RWPE2 (cell line): ENCODE measurements at regions not wholly inside any gene's neighbourhood (a gene's known extent, or its start where the extent isn't known, plus 50 kb on each side); places are given as distances from the start of the nearest gene placed in this dataset.
A peak's percentile ranks its signal among the peaks of the same experiment; 100 is the strongest.

Experiments used
- ATAC-seq: fragments of 200-7000 bp; cut with Tn5 transposase; 3 replicates; pipeline ENCODE4 v1.9.1; 2021; ENCODE audit warnings: low read depth
- DNase-seq: peaks from one replicate; pipeline ENCODE4 v3.0.0-alpha.2; 2020; ENCODE audit warnings: low spot score
- H3K27ac ChIP-seq: fragments of 450-650 bp; 2 replicates; pipeline ENCODE4 v1.5.1; 2017; ENCODE audit warnings: mild to moderate bottlenecking; ENCODE audit not compliant: poor library complexity, severe bottlenecking
- H3K27me3 ChIP-seq: fragments of 250-450 bp; sonication (Bioruptor Pico); 2 replicates; pipeline ENCODE4 v1.5.1; 2021; ENCODE audit warnings: mild to moderate bottlenecking, moderate library complexity; ENCODE audit not compliant: insufficient read depth, poor library complexity, severe bottlenecking
- H3K36me3 ChIP-seq: fragments of 250-450 bp; sonication (Bioruptor Pico); 2 replicates; pipeline ENCODE4 v1.5.1; 2020; ENCODE audit warnings: low read depth, mild to moderate bottlenecking, moderate library complexity
- H3K4me1 ChIP-seq: fragments of 250-450 bp; sonication (Bioruptor Pico); 2 replicates; pipeline ENCODE4 v1.5.1; 2021; ENCODE audit warnings: mild to moderate bottlenecking, moderate library complexity; ENCODE audit not compliant: insufficient read depth, poor library complexity, severe bottlenecking
- H3K4me3 ChIP-seq: fragments of 250-450 bp; sonication (Bioruptor Pico); 2 replicates; pipeline ENCODE4 v1.5.1; 2021; ENCODE audit warnings: mild to moderate bottlenecking, moderate library complexity; ENCODE audit not compliant: severe bottlenecking
- H3K9me3 ChIP-seq: fragments of 250-450 bp; sonication (Bioruptor Pico); 2 replicates; pipeline ENCODE4 v1.5.1; 2021; ENCODE audit warnings: mild to moderate bottlenecking, moderate library complexity; ENCODE audit not compliant: severe bottlenecking
- TF ChIP-seq, protein P1 (sequence below): fragments of 450-650 bp; IDR thresholded peaks from one replicate; pipeline ENCODE4 v1.5.1; 2017; ENCODE audit warnings: mild to moderate bottlenecking, moderate library complexity; ENCODE audit not compliant: poor library complexity, severe bottlenecking

DNA sequence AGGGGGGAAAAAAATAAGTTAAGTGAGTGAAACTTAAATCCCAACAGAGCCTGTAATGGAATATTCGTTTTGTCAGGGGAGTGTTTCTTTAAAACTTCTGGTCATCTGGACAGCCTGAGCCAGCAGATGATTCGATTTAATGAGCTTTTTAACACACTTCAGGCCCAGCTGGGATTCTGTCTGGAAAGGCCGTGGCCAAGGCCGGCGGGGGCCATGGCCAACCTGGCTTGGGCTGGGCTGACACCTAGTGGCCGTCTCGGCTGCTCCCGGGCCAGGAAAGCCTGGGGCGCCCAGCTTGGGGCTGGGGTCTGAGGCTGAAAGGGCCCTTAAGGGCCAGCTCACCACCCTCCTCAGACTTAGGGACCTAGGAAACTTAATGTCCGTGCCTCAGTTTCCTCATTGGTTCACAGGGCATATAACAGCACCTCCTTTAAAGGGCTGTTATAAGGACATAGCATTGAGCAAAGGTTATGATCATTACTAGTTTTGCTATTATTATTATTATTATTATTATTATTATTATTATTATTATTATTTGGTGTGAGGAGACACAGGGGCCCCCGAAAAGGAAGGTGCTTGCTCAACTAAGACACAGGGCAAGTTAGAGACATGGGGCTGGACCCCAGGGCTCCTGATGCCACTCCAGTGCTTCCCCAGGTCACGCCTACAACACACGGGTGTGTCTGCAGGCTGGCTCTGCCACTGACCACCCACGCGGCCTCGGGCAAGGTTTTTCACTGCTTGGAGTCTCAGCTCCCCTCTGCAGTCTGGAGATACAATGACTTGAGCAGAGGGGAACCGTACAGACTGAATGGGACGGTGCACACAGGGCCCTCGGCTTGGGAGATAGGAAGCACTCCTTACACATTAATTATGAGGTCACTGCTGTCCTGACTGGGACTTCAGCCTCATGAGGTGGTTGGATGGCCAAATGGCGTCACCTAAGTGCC, 84.0 kb downstream of the SYNE3 start:
- Histone ChIP-seq H3K4me3 (no peak overlapping the region), H3K9me3 (no peaks in the 10 kb centered on the region), H3K4me1 (no peaks in the 10 kb centered on the region), H3K27ac (no peak overlapping the region), H3K36me3 (peaks cover 27% of the 10 kb centered on the region), H3K27me3 (no peaks in the 10 kb centered on the region)
- DNase-seq, result no peak
- TF ChIP-seq, protein P1, sequence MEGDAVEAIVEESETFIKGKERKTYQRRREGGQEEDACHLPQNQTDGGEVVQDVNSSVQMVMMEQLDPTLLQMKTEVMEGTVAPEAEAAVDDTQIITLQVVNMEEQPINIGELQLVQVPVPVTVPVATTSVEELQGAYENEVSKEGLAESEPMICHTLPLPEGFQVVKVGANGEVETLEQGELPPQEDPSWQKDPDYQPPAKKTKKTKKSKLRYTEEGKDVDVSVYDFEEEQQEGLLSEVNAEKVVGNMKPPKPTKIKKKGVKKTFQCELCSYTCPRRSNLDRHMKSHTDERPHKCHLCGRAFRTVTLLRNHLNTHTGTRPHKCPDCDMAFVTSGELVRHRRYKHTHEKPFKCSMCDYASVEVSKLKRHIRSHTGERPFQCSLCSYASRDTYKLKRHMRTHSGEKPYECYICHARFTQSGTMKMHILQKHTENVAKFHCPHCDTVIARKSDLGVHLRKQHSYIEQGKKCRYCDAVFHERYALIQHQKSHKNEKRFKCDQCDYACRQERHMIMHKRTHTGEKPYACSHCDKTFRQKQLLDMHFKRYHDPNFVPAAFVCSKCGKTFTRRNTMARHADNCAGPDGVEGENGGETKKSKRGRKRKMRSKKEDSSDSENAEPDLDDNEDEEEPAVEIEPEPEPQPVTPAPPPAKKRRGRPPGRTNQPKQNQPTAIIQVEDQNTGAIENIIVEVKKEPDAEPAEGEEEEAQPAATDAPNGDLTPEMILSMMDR, result peak; percentile 93
- ATAC-seq, result peak; percentile 78

DNA sequence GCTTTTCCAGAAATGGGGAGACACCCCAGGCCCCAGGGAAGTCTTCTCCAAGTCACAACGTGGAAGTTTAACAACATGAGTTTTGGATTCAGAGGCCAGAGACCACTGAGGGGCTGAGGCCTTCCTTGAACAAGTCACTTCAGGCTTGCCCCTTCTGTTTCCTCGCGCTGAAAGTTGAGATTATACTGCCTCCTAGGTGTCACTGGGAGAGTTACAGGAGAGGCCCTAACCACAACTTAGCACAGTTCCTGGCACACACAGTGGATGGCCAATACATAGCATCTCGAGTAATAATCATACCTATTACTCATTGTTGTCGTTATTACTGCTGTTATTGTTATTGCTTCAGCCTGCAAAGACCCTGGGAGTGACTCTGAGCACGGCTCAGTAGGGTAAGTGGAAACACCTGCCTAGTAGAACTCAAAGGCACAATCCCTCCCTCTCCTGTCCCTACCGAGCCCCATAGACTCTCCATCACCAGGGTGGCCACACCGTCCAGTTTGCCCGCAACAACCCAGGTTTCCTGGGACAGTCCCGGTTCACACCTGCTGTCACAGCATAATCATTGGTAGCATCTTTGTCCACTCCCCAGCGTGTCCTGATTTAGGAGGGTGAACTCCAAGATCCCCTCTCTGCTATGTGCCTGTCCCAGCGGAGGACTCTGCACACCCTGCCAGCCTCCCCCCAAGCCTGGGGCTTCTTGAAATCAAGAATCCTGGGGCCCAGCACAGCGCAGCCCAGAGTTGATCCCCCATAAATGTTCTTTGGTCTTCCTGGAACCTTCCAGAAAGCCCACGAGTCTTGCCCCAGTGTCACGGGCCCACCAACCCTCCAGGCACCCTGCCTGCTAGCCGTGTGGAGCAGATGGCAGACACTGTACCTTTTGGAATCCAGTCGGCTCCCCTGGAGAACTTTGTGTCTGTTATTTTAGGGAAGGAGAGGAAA, 85.0 kb downstream of the SYNE3 start:
- DNase-seq (no peak), ATAC-seq (0 out of 3 replicates have a peak, but pooled peaks have one; percentile 24)
- H3K27ac ChIP-seq, result no peak overlapping the region
- H3K4me1 ChIP-seq, result no peaks in the 10 kb centered on the region
- H3K27me3 ChIP-seq, result no peaks in the 10 kb centered on the region
- H3K4me3 ChIP-seq, result no peak overlapping the region
- no peaks in the 10 kb centered on the region for H3K9me3 ChIP-seq
- H3K36me3 ChIP-seq, result peaks cover 27% of the 10 kb centered on the region
- TF ChIP-seq, protein P1, result no peak

DNA sequence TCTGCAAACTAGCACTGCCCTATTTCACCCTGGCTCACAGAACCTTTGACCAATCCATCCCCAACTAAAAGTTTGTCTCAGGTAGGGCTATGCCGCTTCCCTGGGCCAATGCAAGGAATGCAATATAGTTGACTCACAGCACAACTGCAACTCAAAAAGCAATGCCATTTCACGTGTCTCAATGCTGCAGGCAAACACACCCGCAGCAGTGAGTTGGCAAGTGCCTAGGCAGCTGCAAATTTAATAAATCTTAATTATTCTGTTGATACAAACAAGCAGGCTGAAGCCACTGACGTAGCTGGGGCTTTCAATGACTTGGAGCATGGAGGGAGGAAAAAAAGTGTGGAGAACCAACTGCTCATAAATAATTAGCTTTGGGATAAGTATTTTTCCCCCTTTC, 87.9 kb downstream of the SYNE3 start:
- ATAC-seq (no peak), DNase-seq (no peak)
- H3K4me1 ChIP-seq, result no peaks in the 10 kb centered on the region
- TF ChIP-seq, protein P1, result no peak
- no peaks in the 10 kb centered on the region for H3K9me3 ChIP-seq
- H3K36me3 ChIP-seq, result peaks cover 14% of the 10 kb centered on the region
- H3K27me3 ChIP-seq, result no peaks in the 10 kb centered on the region
- H3K4me3 ChIP-seq, result no peak overlapping the region
- no peak overlapping the region for H3K27ac ChIP-seq

DNA sequence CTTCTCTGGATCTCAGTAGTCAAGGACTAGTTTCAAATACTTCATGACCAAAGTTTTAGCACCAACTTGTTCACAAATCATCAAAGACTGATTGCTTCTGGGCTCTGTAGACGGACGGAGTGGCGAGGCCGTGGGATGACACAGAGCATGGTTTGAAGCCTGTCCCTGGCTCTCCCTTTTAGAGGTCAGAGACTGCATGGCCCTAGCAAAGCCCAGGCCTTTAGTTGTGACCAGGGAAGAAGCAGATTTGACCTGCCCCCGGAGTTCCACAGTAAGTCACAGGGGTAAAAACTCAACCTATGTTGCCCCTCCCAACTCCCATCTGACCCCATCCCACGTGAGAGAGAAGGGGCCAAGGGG, 90.4 kb downstream of the SYNE3 start:
- Histone ChIP-seq H3K4me1 (no peaks in the 10 kb centered on the region), H3K27me3 (no peaks in the 10 kb centered on the region), H3K36me3 (peaks cover 1% of the 10 kb centered on the region), H3K9me3 (no peaks in the 10 kb centered on the region), H3K4me3 (no peak overlapping the region), H3K27ac (no peak overlapping the region)
- DNase-seq, result no peak
- TF ChIP-seq, protein P1, result no peak
- no peak for ATAC-seq
